ENCODE measurements at regions not wholly inside any gene's neighbourhood (a gene's known extent, or its start where the extent isn't known, plus 50 kb on each side); places are given as distances from the start of the nearest gene placed in this dataset.

DNA sequence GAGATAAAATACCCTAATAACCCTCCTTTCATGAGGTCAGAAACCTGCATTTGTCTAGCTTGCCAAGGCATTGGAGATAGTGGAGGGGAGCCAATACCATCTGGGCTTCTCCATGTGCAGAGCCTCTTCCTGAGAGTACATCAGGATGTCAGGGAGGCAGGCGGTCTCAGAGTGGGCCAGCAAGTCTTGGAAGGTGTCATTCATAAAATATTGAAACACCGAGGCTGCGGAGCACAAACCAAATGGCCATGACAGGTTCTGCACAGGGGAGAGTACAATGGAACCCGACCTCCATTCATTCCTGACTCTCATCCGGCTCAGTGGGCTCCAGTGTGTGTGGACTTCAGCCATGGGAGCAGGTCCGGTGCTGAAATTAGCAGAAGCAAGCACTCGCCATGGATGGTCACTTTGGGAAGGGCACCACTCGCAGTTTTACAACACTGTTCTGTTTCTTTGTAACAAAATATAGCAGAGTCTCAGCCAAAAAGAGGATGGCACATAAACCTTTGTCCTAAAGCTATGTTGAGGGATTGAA is 446.6 kb downstream of the SIPA1L2 start:
- TF ChIP-seq EP300 (IDR thresholded peaks at IDR 0.05): no peak
- TF ChIP-seq, protein P1, sequence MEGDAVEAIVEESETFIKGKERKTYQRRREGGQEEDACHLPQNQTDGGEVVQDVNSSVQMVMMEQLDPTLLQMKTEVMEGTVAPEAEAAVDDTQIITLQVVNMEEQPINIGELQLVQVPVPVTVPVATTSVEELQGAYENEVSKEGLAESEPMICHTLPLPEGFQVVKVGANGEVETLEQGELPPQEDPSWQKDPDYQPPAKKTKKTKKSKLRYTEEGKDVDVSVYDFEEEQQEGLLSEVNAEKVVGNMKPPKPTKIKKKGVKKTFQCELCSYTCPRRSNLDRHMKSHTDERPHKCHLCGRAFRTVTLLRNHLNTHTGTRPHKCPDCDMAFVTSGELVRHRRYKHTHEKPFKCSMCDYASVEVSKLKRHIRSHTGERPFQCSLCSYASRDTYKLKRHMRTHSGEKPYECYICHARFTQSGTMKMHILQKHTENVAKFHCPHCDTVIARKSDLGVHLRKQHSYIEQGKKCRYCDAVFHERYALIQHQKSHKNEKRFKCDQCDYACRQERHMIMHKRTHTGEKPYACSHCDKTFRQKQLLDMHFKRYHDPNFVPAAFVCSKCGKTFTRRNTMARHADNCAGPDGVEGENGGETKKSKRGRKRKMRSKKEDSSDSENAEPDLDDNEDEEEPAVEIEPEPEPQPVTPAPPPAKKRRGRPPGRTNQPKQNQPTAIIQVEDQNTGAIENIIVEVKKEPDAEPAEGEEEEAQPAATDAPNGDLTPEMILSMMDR (IDR thresholded peaks at IDR 0.05): no peak
- no peak for TF ChIP-seq POLR2AphosphoS5 (IDR thresholded peaks at IDR 0.05)
- no peak for TF ChIP-seq POLR2A (IDR thresholded peaks at IDR 0.05; ENCODE audit: low read depth)

Data from esophagus muscularis mucosa (tissue), 4 donors.